Karpas-422 (cell line): ENCODE measurements at regions not wholly inside any gene's neighbourhood (a gene's known extent, or its start where the extent isn't known, plus 50 kb on each side); places are given as distances from the start of the nearest gene placed in this dataset.

Experiments used
- DNase-seq: peaks from one replicate; pipeline ENCODE4 v3.0.0-alpha.2; 2015
- H2AFZ ChIP-seq: fragments of 200-600 bp; sonication (generic); 2 replicates; pipeline ENCODE4 v1.6.1; 2014; ENCODE audit warnings: antibody characterized with exemption, low read length, mixed read lengths
- H3K27ac ChIP-seq: fragments of 200-600 bp; sonication (generic); 2 replicates; pipeline ENCODE4 v1.5.1; 2014; ENCODE audit warnings: mild to moderate bottlenecking, low read length, moderate library complexity
- H3K27me3 ChIP-seq: fragments of 200-600 bp; sonication (generic); 2 replicates; pipeline ENCODE4 v1.6.1; 2014; ENCODE audit warnings: low read length, mixed read lengths
- H3K36me3 ChIP-seq: fragments of 200-600 bp; sonication (generic); 2 replicates; pipeline ENCODE4 v1.6.1; 2014; ENCODE audit warnings: low read length, mixed read lengths; ENCODE audit not compliant: insufficient read depth
- H3K4me1 ChIP-seq: fragments of 200-600 bp; sonication (generic); 2 replicates; pipeline ENCODE4 v1.6.1; 2014; ENCODE audit warnings: mild to moderate bottlenecking, low read length, mixed read lengths
- H3K4me2 ChIP-seq: fragments of 200-600 bp; sonication (generic); 2 replicates; pipeline ENCODE4 v1.6.1; 2014; ENCODE audit warnings: low read length, low read depth, mild to moderate bottlenecking; ENCODE audit not compliant: poor library complexity, severe bottlenecking
- H3K4me3 ChIP-seq: fragments of 200-600 bp; sonication (generic); 2 replicates; pipeline ENCODE4 v1.5.1; 2014; ENCODE audit warnings: mild to moderate bottlenecking, antibody characterized with exemption, low read length, mixed read lengths
- H3K79me2 ChIP-seq: fragments of 200-600 bp; sonication (generic); 2 replicates; pipeline ENCODE4 v1.6.1; 2014; ENCODE audit warnings: mild to moderate bottlenecking, low read length, mixed read lengths
- H3K9ac ChIP-seq: fragments of 200-600 bp; sonication (generic); 2 replicates; pipeline ENCODE4 v1.6.0; 2014; ENCODE audit warnings: low read length
- H3K9me2 ChIP-seq: fragments of 200-600 bp; sonication (generic), shearing (Covaris generic); replicated peaks from 2 replicates; pipeline ENCODE4 v1.6.0; 2014; ENCODE audit warnings: mild to moderate bottlenecking, low read length, moderate library complexity; ENCODE audit not compliant: insufficient read depth
- H3K9me3 ChIP-seq: fragments of 300-700, 200-600 bp; sonication (generic); 2 replicates; pipeline ENCODE4 v1.6.1; 2014; ENCODE audit warnings: low read length, mixed read lengths
- H4K20me1 ChIP-seq: fragments of 200-600 bp; sonication (generic); 2 replicates; pipeline ENCODE4 v1.6.1; 2014; ENCODE audit warnings: mild to moderate bottlenecking, antibody characterized with exemption, low read length, low read depth; ENCODE audit not compliant: insufficient read depth

GRCh38 chrX:121781991-121782390 lies 734.6 kb downstream of the GLUD2 start:
- Histone ChIP-seq H3K36me3 (no peaks in the 10 kb centered on the region), H3K4me3 (no peak overlapping the region), H3K79me2 (no peaks in the 10 kb centered on the region), H2AFZ (no peak overlapping the region), H3K9me3 (peaks cover 36% of the 10 kb centered on the region), H3K4me2 (no peak overlapping the region), H3K4me1 (no peaks in the 10 kb centered on the region), H4K20me1 (no peaks in the 10 kb centered on the region), H3K9ac (no peak overlapping the region), H3K27me3 (no peaks in the 10 kb centered on the region), H3K27ac (no peak overlapping the region), H3K9me2 (no peaks in the 10 kb centered on the region)
- no peak for DNase-seq

- Histone ChIP-seq H2AFZ (no peak overlapping the region), H3K9me3 (peaks cover 34% of the 10 kb centered on the region), H3K79me2 (no peaks in the 10 kb centered on the region), H3K4me1 (no peaks in the 10 kb centered on the region), H3K9ac (no peak overlapping the region), H3K4me2 (no peak overlapping the region), H4K20me1 (no peaks in the 10 kb centered on the region), H3K4me3 (no peak overlapping the region), H3K27ac (no peak overlapping the region), H3K9me2 (no peaks in the 10 kb centered on the region), H3K27me3 (no peaks in the 10 kb centered on the region), H3K36me3 (no peaks in the 10 kb centered on the region)
- no peak for DNase-seq
These were observed 735.1 kb downstream of the GLUD2 start for GRCh38 chrX:121782544-121782943.

- no peak overlapping the region for H3K4me3 ChIP-seq
- no peak overlapping the region for H3K9ac ChIP-seq
- H3K27ac ChIP-seq, result no peak overlapping the region
- H4K20me1 ChIP-seq, result no peaks in the 10 kb centered on the region
- no peaks in the 10 kb centered on the region for H3K79me2 ChIP-seq
- peaks cover 31% of the 10 kb centered on the region for H3K9me3 ChIP-seq
- H3K27me3 ChIP-seq, result no peaks in the 10 kb centered on the region
- H2AFZ ChIP-seq, result no peak overlapping the region
- no peaks in the 10 kb centered on the region for H3K9me2 ChIP-seq
- no peak for DNase-seq
- H3K4me2 ChIP-seq, result no peak overlapping the region
- no peaks in the 10 kb centered on the region for H3K36me3 ChIP-seq
- no peaks in the 10 kb centered on the region for H3K4me1 ChIP-seq
These were observed 735.6 kb downstream of the GLUD2 start for GRCh38 chrX:121782976-121783375.

- H3K4me3 ChIP-seq, result no peak overlapping the region
- no peaks in the 10 kb centered on the region for H3K36me3 ChIP-seq
- H4K20me1 ChIP-seq, result no peaks in the 10 kb centered on the region
- no peak for DNase-seq
- no peak overlapping the region for H3K4me2 ChIP-seq
- H3K4me1 ChIP-seq, result no peaks in the 10 kb centered on the region
- H3K9ac ChIP-seq, result no peak overlapping the region
- H3K27ac ChIP-seq, result no peak overlapping the region
- no peak overlapping the region for H2AFZ ChIP-seq
- peaks cover 22% of the 10 kb centered on the region for H3K9me3 ChIP-seq
- no peaks in the 10 kb centered on the region for H3K27me3 ChIP-seq
- no peaks in the 10 kb centered on the region for H3K79me2 ChIP-seq
- H3K9me2 ChIP-seq, result no peaks in the 10 kb centered on the region
These were observed 755.5 kb downstream of the GLUD2 start for GRCh38 chrX:121802881-121803412.

GRCh38 chrX:121823406-121823805 lies 776.0 kb downstream of the GLUD2 start:
- no peak for DNase-seq
- Histone ChIP-seq H3K4me3 (no peak overlapping the region), H3K4me1 (no peaks in the 10 kb centered on the region), H4K20me1 (no peaks in the 10 kb centered on the region), H3K9me3 (peaks cover 18% of the 10 kb centered on the region), H3K27ac (no peak overlapping the region), H3K27me3 (no peaks in the 10 kb centered on the region), H3K79me2 (no peaks in the 10 kb centered on the region), H3K9ac (no peak overlapping the region), H3K9me2 (no peaks in the 10 kb centered on the region), H2AFZ (no peak overlapping the region), H3K36me3 (no peaks in the 10 kb centered on the region), H3K4me2 (no peak overlapping the region)

- Histone ChIP-seq H3K9ac (no peak overlapping the region), H2AFZ (no peak overlapping the region), H3K4me3 (no peak overlapping the region), H3K79me2 (no peaks in the 10 kb centered on the region), H3K27me3 (no peaks in the 10 kb centered on the region), H3K9me2 (no peaks in the 10 kb centered on the region), H4K20me1 (no peaks in the 10 kb centered on the region), H3K9me3 (peaks cover 17% of the 10 kb centered on the region), H3K36me3 (no peaks in the 10 kb centered on the region), H3K4me2 (no peak overlapping the region), H3K4me1 (no peaks in the 10 kb centered on the region), H3K27ac (no peak overlapping the region)
- DNase-seq, result no peak
These were observed 784.2 kb downstream of the GLUD2 start for GRCh38 chrX:121831601-121832000.

- H3K9me2 ChIP-seq, result no peaks in the 10 kb centered on the region
- H3K79me2 ChIP-seq, result no peaks in the 10 kb centered on the region
- peaks cover 22% of the 10 kb centered on the region for H3K9me3 ChIP-seq
- H3K27ac ChIP-seq, result no peak overlapping the region
- H4K20me1 ChIP-seq, result no peaks in the 10 kb centered on the region
- H3K4me1 ChIP-seq, result no peaks in the 10 kb centered on the region
- H3K4me2 ChIP-seq, result no peak overlapping the region
- H3K9ac ChIP-seq, result no peak overlapping the region
- no peaks in the 10 kb centered on the region for H3K27me3 ChIP-seq
- DNase-seq, result no peak
- H3K36me3 ChIP-seq, result no peaks in the 10 kb centered on the region
- no peak overlapping the region for H2AFZ ChIP-seq
- H3K4me3 ChIP-seq, result no peak overlapping the region
These were observed 785.0 kb downstream of the GLUD2 start for GRCh38 chrX:121832446-121832845.

GRCh38 chrX:121836000-121836399 lies 788.6 kb downstream of the GLUD2 start:
- no peaks in the 10 kb centered on the region for H3K4me1 ChIP-seq
- H3K79me2 ChIP-seq, result no peaks in the 10 kb centered on the region
- no peaks in the 10 kb centered on the region for H4K20me1 ChIP-seq
- no peak overlapping the region for H2AFZ ChIP-seq
- no peaks in the 10 kb centered on the region for H3K27me3 ChIP-seq
- no peak overlapping the region for H3K4me3 ChIP-seq
- no peak overlapping the region for H3K27ac ChIP-seq
- H3K9ac ChIP-seq, result no peak overlapping the region
- peaks cover 23% of the 10 kb centered on the region for H3K9me3 ChIP-seq
- no peak for DNase-seq
- H3K36me3 ChIP-seq, result no peaks in the 10 kb centered on the region
- H3K9me2 ChIP-seq, result no peaks in the 10 kb centered on the region
- H3K4me2 ChIP-seq, result no peak overlapping the region

GRCh38 chrX:121851033-121851432 lies 803.6 kb downstream of the GLUD2 start:
- no peaks in the 10 kb centered on the region for H3K9me2 ChIP-seq
- no peaks in the 10 kb centered on the region for H3K4me1 ChIP-seq
- no peak overlapping the region for H3K4me2 ChIP-seq
- H3K27ac ChIP-seq, result no peak overlapping the region
- no peaks in the 10 kb centered on the region for H3K79me2 ChIP-seq
- no peaks in the 10 kb centered on the region for H3K27me3 ChIP-seq
- H2AFZ ChIP-seq, result no peak overlapping the region
- peaks cover 20% of the 10 kb centered on the region for H3K9me3 ChIP-seq
- no peak overlapping the region for H3K4me3 ChIP-seq
- H3K36me3 ChIP-seq, result no peaks in the 10 kb centered on the region
- no peak for DNase-seq
- no peaks in the 10 kb centered on the region for H4K20me1 ChIP-seq
- no peak overlapping the region for H3K9ac ChIP-seq
